GM19397 (cell line): ENCODE measurements at regions not wholly inside any gene's neighbourhood (a gene's known extent, or its start where the extent isn't known, plus 50 kb on each side); places are given as distances from the start of the nearest gene placed in this dataset.
"Not testable (repeated sequence)": the region's sequence is repeated elsewhere in the genome, so short reads cannot be mapped to it uniquely, and the experiment has no call there.

ENCODE experiments used
- ATAC-seq: cut with Tn5 transposase; IDR thresholded peaks from one replicate; pipeline ENCODE4 v1.9.1; 2021; ENCODE audit warnings: mild to moderate bottlenecking, moderate library complexity; ENCODE audit not compliant: unreplicated experiment

DNA sequence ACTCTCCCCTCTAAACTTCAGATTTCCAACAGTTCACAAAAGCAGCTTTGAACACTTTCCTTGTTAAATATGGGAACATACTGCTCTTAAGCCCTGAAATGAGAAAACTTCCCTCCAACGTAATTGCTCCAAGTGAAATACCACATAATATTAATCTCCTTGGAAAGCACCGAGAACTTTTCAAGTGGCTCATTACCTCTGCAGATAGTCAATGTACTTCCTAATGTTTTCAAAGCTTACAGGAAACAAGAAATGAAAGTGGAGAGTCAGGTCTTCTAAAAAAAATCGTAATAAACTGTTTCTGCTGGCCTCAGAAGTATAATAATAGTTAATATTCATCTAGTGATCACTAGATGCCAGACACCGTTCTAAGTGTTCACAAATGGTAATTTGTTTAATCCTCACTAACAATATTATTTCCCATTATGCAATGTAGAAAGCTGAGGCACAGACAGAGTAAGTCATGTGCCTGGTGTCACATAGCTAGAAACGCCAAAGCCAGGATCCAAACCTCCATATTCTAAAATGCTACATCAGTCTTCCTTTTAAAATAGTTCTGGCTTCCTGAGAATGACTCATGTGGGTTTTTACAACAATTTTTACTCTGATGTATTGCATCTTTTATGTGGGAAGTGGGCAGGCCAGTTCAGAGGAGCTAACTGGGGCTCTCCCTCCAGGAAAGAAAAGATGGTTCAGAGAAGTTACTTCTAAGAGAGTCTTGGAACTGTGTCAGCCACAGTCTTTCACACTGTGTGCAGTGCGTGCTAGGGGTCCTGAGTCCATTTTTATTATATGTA is 177.2 kb downstream of the PLPPR4 start:
- ATAC-seq = no peak

DNA sequence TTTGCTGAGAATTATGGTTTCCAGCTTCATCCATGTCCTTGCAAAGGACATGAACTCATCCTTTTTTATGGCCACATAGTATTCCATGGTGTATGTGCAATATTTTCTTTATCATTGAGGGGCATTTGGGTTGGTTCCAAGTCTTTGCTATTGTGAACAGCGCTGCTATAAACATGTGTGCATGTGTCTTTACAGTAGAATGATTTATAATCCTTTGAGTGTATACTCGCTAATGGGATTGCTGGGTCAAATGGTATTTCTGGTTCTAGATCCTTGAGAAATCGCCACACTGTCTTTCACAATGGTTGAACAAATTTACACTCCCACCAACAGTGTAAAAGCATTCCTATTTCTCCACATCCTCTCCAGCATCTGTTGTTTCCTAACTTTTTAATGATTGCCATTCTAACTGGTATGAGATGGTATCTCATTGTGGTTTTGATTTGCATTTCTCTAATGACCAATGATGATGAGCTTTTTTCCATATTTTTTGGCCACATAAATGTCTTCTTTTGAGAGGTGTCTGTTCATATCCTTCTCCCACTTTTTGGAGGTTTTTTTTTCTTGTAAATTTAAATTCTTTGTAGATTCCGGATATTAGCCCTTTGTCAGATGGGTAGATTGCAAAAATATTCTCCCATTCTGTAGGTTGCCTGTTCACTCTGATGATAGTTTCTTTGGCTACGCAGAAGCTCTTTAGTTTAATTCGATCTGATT is 180.1 kb downstream of the PLPPR4 start:
- not testable (repeated sequence) for ATAC-seq

DNA sequence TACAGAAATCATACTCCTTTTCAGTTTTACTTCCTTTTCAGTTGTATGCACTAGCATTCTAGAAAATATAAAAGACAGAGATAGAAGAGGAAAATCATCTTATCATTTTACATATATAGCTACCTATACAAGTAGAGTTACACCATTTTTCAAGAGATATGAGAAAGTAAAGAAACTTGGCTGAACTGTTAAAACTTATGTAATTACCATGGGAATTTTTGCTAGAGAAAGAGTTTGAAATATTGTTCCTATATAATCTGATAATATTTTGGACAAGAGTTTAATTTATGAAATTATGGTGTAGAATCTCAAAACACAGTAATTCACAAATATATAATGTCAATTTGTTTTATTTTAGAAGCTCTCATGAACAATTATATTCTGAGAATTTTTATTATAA is 180.8 kb downstream of the PLPPR4 start:
- ATAC-seq = no peak

DNA sequence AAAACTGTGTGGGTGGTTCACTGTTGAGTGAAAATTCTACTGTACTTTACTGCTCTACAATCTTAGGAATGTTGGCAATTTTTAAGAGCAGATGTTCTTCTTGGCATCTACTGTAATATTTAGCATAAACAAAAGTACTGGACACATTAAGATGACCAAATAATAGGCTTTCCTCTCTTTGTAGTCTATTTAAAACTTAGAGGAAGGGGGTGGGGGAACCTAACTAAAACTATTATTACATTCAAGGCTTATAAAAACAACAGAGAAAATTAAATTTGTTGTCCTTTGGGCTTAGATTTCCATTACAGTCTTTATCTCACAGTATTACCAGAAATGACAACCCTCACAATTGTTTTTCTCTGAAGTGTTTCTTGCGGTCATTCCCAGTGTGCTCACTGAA is 181.2 kb downstream of the PLPPR4 start:
- ATAC-seq = no peak

DNA sequence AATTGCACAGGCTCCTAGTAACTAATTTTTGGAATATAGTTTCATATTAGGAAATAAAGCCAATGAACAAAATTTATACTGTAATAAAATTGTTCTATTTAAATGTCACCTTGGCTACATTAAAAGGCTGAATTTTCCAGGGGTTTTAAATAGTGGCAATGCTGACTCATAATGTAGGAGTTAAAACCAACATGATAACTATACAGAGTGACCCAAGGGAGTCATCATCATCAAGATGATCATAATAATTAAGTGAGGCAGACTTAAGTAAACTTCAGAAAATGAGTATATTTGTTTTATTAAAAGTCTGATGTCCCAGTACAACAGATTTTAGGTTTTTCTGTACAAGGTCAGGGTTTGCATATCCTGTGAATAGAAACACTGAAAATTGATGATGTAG is 183.4 kb downstream of the PLPPR4 start:
- no peak for ATAC-seq

DNA sequence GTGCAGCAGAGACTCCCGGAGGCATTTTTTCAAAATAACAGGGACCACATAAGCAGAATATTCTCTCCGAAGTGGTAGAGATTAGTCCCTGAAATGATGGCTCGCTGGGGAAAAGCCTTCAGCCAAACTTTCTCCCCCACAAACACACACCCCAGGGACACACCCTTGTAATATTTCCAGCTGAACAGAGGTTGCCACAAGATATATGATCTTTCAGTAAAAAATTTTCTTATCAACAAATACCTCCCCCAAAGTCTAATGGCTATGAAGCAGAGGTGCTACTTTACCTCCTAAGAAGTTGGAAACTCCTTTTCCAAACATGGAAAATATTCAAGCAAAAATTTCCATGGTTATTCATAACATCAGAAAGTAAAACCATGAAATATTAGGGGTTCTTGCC is 190.2 kb upstream of the PALMD start:
- no peak for ATAC-seq

DNA sequence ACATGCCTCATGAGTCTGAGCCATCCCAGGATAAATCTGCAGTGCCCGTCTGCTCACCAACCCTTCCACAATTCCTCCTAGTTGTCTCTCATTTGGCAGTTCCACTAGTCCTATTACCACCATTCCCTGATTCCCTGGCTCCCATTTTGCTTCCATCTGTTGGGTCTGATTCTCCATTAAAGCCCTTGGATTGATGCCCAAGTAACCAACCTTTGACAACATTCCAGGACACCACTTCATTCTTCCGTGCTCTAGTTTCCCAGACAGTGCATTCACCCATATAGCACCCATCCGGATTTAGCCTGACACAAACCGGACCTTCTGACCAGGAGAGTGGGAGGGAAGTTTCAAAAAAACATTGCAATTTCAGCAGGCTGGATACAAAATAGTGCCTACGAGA is 189.4 kb upstream of the PALMD start:
- ATAC-seq = no peak

DNA sequence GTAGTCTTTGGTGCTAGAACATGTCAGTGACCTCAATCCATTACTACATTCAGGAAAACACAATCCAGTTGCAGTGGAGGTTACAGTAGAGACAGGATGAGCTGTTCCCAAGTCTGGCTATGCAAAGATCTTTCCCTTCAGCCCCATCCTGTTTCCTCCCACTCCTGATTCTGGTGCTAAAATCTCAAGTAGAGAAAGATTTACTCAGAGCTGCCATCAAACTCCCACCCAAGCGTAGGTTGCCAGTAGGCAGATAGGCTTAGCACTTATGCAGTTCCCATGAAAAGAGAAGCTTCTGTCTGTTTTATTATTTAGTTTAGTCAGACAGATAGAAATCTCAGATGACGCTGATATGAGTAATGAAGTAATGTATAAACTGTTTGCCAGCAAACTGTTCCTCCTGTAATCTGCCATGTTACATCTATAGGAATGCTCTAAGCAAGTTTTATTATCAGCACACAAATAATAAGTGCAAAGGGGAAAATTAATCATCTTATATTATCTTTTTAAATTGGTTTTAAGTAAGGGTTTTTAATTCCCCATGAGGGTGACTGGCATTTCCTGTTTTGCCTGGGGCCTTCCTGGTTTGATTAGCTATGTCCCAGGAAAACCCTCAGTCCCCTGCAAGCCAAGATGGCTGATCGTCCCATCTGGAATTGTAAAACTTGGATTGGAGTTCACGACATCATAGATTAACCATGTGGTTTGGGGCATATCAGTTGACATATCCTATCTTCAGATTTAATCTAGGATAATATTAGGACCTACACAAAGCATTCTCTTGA is 188.3 kb upstream of the PALMD start:
- no peak for ATAC-seq

DNA sequence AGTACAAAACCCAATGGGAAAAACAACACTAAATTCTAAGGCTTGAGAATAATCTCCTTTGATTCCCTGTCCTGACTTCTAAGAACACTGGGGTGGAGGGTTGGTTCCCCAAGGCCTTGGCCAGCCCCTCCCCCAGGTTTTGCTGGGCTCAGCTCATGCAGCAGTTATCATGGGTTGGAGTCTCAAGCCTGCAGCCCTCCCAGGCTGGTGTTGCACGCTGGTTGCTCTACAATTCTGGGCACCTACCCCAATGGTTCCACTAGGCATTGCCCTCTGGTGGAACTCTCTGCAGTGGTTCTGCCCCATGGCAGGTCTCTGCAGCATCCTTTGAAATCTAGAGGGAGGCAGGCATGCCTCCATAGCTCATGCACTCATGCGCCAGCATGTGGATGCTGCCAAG is 184.4 kb upstream of the PALMD start:
- ATAC-seq = no peak

DNA sequence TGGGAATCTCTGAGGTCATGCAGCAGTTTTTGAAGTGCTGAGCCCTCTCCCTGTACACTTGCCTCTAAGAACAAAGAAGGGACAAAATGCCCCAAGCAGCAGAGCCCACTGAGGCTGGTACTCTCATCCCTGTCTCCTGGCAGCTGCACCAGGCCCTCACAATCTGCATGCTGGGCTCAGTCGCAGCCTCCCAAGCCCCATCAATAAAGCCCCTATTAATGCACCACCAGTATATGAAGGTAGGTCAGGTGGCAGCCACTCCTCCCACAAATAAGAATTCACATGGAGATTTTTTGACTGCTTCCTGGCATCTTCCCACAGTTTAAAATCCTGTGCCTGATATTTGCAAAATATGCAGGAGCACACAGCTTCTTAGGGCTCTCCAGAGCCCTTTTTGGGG is 181.2 kb upstream of the PALMD start:
- no peak for ATAC-seq

DNA sequence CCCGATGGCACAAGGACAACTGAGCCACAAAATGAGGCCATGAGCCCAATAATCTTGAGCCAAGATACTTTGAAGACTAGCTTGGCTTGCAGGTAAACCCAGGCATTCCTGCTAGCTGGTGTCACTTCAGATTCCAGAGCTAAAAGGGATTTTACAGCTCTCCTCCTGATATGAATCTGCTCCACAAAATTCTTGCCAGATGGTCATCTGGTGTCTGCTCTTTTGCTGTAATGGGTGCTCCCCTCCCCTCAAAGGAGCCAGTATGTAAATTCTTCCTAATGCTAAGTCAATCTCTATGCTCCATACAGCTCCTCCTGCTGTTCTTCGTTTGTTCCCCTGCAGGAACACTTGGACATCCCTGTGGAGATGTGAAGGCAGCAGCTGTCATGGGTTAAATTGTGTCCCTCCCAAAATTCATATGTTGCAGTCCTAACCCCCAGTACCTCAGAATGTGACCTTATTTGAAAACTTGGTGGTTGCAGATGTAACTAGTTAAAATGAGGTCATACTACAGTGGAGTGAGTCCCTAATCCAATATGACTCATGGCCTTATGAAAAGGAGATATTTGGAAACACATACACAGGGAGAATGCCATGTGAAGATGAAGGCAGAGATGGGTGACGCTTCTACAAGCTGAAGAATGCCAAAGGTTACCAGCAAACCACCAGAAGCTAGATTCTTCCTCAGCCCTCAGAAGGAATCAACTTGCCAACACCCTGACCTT is 180.6 kb upstream of the PALMD start:
- ATAC-seq = no peak

DNA sequence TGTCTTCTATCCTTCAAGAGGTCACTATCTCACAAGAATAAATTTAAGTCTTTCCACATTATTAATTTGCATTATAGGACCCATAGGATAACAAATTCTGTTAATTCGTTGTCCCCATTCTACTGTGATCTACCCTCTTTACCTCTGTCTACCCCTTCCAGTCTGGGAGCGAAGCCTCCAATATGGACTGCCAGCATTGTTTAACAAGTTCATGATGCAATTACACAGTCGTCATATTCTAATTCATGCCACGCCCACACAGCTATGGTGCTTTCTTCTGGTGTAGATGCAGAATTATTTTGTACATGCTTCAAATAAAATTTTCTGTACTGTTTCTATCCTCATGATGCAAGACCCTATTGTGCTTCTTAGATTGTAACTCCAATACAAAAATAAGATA is 178.3 kb upstream of the PALMD start:
- no peak for ATAC-seq

DNA sequence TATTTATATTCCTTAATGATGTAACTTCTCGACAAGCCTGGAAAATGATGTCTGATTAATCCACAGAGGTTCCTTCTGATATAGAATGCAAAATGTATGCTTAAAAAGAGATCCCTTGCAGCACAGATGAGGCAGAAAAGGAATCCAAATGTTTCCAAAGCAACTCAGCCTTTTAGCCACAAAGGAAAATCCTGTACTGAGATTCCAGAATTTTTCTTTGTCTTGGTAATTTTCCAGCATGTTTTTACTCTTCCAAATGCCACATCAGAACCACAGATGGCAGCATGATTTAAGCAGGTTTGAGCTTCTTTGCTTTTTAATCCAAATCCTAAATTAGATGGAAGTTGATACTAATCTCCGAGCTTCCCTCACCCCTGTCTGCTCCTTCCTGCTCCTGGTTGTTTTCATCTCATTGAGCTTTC is 176.4 kb upstream of the PALMD start:
- ATAC-seq = no peak

DNA sequence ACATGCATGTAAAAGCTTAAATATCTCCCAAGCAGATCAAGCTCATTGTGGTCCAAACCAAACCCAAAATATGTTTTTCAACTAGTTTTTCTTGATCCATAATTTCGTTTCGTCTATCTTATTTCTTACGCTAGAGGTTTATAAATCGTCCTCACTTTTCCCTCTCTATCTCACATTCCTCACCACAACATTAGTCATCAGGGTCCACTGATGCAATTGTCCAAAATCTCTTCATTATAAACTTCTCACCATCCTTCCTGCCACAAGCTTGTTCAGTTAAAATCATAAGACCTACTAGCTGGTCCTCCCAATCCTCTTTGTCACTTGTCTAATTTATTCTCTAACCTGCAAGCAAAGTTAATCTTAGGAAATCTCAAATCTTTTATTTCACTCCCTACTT is 173.0 kb upstream of the PALMD start:
- no peak for ATAC-seq

DNA sequence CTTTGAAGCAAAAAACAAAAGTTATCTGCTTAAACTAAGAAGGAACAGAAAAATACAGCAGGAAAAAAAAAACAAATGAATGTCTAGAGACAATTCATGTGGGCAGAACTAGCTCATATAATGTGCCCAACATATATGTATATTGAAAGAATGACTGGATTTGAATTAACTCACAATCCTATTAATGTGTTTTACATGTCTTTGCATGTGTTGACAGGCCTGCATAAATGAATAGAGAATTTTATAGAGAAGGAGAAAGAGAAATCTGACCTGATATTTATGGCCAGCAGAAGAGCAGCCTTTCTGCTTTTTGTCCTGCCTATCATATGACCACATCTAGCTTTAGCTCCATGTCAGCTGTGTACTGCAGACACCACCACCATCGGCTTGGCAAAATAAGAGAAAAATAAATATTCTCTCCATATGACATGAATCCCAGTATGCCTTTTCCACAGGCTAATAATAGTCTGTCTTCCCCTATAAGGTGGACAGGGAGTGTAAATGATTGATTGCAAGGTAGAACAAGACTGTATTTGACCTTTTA is 171.5 kb upstream of the PALMD start:
- ATAC-seq = no peak

DNA sequence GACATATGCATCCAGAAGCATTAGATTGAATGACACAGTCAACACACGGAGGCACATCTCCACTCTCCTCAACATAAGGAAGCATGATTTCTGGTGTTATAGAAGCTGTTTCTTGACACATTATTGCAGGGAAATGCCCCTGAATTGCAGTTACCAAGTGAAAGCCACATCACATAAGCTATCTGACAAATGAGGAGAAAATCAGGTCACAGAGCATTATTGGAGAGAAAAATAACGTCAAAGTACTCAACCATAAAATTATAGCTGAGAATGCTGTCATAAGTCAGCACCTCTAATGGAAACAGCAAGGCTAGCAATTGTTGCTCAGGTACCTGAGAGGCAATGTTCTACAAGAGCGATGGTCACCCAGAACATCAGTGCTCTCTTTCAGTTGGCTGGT is 169.9 kb upstream of the PALMD start:
- ATAC-seq = no peak

DNA sequence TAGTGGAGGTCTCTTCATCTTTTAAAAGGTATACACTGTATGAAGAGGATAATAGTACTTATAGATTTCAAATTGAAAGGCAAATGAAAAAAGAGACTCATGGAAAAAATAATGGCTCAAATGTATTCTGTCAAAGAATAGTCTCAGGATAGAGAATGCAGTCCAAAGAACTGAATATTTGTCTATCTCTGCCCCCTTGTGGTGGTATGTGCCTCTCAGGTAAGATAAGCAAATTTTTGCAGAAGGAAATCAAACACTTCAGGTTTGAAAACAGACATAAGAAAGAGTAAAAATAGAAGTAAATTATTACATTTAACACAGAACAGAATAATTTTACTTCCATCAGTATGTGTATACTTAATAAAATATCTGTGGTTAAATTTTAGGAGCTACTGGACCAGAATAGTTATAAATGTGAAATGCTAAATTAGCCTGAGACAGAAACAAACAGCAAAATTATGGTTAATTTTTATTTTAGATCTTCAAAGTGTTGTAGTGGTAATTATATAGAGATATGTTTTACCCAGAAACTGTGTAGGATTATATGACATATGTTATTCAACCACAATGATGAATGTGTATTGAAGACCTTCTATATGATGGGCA is 164.4 kb upstream of the PALMD start:
- peak; percentile 69 for ATAC-seq

DNA sequence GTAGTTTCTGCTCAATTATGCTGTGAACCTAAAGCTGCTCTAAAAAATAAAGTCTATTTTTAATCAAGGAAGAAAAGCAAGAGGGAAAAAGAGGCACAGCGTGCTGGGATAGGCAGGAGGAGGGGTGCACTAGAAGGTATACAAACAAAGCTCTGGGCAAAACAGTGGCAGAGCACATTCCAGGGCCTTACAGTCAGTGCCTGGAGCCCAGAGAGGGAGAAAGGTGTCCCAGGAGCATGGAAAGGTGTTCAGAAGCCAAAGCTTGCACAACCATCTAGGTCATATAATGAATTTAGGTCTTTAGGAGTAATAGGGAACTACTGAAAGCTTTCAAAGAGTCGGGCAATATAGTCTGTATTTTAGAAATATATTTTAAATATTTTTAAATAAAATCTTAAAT is 163.6 kb upstream of the PALMD start:
- no peak for ATAC-seq

DNA sequence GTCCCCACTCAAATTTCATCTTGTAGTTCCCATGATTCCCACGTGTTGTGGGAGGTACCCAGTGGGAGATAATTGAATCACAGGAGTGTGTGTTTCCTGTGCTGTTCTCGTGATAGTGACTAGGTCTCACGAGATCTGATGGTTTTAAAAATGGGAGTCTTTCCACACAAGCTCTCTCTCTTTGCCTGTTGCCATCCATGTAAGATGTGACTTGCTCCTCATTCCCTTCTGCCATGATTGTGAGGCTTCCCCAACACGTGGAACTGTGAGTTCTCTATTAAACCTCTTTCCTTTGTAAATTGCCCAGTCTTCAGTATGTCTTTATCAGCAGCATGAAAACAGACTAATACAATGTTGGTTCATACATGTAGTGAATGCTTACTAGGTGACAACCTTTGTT is 163.2 kb upstream of the PALMD start:
- no peak for ATAC-seq

DNA sequence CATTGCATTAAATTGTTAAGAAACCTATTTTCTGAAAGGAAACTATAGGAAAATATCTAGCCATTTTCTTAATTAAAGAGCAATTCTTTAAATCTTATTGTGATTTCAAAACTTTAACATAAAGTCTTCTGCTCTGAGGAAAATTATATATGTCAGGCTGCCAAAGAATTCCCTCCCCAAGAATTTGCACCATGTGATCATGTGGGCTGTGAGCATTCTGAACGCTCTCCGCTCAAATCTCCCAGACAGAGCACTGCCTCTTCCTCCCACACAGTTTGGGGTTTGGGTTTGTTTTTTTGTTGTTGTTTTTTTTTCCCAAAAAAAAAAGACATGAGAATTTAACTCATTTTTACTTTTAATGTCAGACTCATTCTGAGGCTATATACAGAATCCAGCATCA is 155.9 kb upstream of the PALMD start:
- no peak for ATAC-seq
